SK-N-SH treated with all-trans-retinoic acid at 6 μM for 48 hours (cell line): ENCODE measurements at regions not wholly inside any gene's neighbourhood (a gene's known extent, or its start where the extent isn't known, plus 50 kb on each side); places are given as distances from the start of the nearest gene placed in this dataset.

Experiments used
- ZFP30 ChIP-seq: fragments of 450-650 bp; formaldehyde crosslinking; IDR thresholded peaks from 2 replicates; pipeline ENCODE4 v1.5.0; 2022; ENCODE audit warnings: mild to moderate bottlenecking, moderate library complexity
- ZNF8 ChIP-seq: fragments of 450-650 bp; formaldehyde crosslinking; IDR thresholded peaks from 2 replicates; pipeline ENCODE4 v1.5.0; 2020; ENCODE audit warnings: mild to moderate bottlenecking, moderate library complexity

GRCh38 chr3:87423336-87423735 lies 147.0 kb upstream of the POU1F1 start:
- TF ChIP-seq ZFP30 (CRISPR knock-in tag) (no peak), ZNF8 (CRISPR knock-in tag) (no peak)
